RWPE1 (cell line): ENCODE measurements at regions not wholly inside any gene's neighbourhood (a gene's known extent, or its start where the extent isn't known, plus 50 kb on each side); places are given as distances from the start of the nearest gene placed in this dataset.

Experiments used
- CTCF ChIA-PET: fragments of 350-600 bp; sonication (Branson Sonifier 250); formaldehyde crosslinking; extraction: SDS; loops from one replicate; lab custom pipeline; 2021; lab: Yijun Ruan, JAX
- POLR2A ChIA-PET: fragments of 400-600 bp; formaldehyde crosslinking; extraction: SDS; loops from one replicate; lab custom pipeline; 2020; ENCODE audit warnings: antibody characterized with exemption; ENCODE audit not compliant: low non-redundant PET; lab: Yijun Ruan, JAX
- DNase-seq: peaks from one replicate; pipeline ENCODE4 v3.0.0; 2012; ENCODE audit warnings: low spot score
- H3K27ac ChIP-seq: fragments of 450-650 bp; 2 replicates; pipeline ENCODE4 v1.5.1; 2017
- TF ChIP-seq, protein P1 (sequence below): fragments of 450-650 bp; conservative IDR thresholded peaks from 2 replicates; pipeline ENCODE4 v1.5.1; 2017; ENCODE audit warnings: low read depth, mild to moderate bottlenecking

GRCh38 chr10:78150756-78151155, 117.1 kb downstream of the RPS24 start:
- DNase-seq = no peak
- H3K27ac ChIP-seq = no peak overlapping the region
- ChIA-PET CTCF (interaction anchor here (1.0 kb wide), 1 partner anchor 103 kb away, joined by 3 read pairs; no protein-coding TSS in a partner anchor), POLR2A (no interaction called here)
- TF ChIP-seq, protein P1, sequence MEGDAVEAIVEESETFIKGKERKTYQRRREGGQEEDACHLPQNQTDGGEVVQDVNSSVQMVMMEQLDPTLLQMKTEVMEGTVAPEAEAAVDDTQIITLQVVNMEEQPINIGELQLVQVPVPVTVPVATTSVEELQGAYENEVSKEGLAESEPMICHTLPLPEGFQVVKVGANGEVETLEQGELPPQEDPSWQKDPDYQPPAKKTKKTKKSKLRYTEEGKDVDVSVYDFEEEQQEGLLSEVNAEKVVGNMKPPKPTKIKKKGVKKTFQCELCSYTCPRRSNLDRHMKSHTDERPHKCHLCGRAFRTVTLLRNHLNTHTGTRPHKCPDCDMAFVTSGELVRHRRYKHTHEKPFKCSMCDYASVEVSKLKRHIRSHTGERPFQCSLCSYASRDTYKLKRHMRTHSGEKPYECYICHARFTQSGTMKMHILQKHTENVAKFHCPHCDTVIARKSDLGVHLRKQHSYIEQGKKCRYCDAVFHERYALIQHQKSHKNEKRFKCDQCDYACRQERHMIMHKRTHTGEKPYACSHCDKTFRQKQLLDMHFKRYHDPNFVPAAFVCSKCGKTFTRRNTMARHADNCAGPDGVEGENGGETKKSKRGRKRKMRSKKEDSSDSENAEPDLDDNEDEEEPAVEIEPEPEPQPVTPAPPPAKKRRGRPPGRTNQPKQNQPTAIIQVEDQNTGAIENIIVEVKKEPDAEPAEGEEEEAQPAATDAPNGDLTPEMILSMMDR = no peak

DNA sequence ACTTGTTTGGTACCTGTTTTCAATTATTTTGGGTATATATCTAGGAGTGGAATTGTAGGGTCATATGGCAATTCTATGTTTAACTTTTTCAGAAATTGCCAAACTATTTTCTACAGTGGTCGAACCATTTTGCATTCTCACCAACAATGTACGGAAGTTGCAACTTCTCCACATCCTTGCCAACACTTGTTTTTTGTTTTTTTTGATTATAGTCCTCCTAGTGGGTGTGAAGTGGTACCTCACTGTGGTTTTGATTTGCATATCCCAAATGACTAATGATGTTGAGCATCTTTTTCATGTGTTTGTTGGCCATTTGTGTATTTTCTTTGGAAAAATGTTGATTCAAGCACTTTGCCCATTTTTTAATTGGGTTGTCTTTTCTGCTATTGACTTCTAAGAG, 122.1 kb downstream of the RPS24 start:
- no peak for DNase-seq
- no peak overlapping the region for H3K27ac ChIP-seq
- TF ChIP-seq, protein P1 = no peak
- ChIA-PET POLR2A (interaction anchor here (0.6 kb wide), 1 partner anchor 14 kb away, joined by 3 read pairs; no protein-coding TSS in a partner anchor), CTCF (no interaction called here)

- DNase-seq = no peak
- CTCF ChIA-PET = no interaction called here
- POLR2A ChIA-PET = no interaction called here
- H3K27ac ChIP-seq = no peak overlapping the region
- TF ChIP-seq, protein P1 = no peak
Measured at GRCh38 chr10:78160591-78160990, 126.9 kb downstream of the RPS24 start.

GRCh38 chr10:78162853-78163252, 129.2 kb downstream of the RPS24 start:
- TF ChIP-seq, protein P1 = no peak
- DNase-seq = no peak
- ChIA-PET CTCF (interaction anchor here (0.6 to 2.4 kb wide), 2 partner anchors 24 to 116 kb away, joined by 3 to 9 read pairs; no protein-coding TSS in a partner anchor), POLR2A (no interaction called here)
- H3K27ac ChIP-seq = no peak overlapping the region

DNA sequence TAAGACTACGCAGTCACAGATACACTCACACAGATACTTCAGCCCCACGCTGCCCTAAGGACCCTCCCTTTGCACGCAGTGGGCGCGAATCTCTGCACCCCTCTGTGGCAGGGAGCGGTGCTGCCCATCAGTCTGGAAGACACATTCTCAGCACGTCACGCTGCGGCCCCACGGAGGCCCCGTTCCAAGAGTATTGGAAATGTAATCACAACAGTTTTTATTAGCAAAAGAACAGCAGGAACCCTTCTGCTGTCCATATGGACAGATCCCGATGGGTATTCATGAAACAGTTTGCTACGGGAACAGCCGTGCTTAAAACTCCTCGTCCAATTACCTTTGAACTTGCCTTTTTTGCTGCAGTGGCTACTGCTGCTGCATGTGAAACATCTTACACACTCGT, 131.0 kb downstream of the RPS24 start:
- ChIA-PET POLR2A (no interaction called here), CTCF (no interaction called here)
- H3K27ac ChIP-seq = no peak overlapping the region
- no peak for DNase-seq
- TF ChIP-seq, protein P1 = no peak

GRCh38 chr10:78165172-78165571, 131.5 kb downstream of the RPS24 start:
- TF ChIP-seq, protein P1 = no peak
- CTCF ChIA-PET = interaction anchor here (0.6 to 1.3 kb wide), 2 partner anchors 95 to 118 kb away, joined by 3 to 4 read pairs; no protein-coding TSS in a partner anchor
- POLR2A ChIA-PET = no interaction called here
- no peak for DNase-seq
- no peak overlapping the region for H3K27ac ChIP-seq
